ENCODE measurements at regions not wholly inside any gene's neighbourhood (a gene's known extent, or its start where the extent isn't known, plus 50 kb on each side); places are given as distances from the start of the nearest gene placed in this dataset.
"Not testable (repeated sequence)": the region's sequence is repeated elsewhere in the genome, so short reads cannot be mapped to it uniquely, and the experiment has no call there.

DNA sequence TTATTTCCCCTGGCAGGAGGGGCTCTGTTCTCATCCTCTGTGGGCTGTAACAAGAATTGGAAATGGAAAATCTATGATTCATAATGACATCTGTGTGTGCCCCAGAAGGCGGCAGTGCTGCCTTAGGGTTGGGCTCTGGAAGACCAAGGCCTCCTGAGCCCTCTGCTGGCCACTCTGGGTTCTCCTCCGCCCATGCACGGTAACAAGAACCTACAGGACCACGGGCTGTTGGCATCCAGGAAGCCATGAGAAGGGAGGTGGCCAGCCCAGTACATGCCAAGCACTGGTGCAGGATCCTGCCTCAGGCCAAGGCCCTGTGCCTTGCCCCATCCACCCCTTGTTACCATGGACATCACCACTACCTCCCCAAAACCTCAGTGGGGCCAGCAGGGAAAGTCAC, 454.2 kb downstream of the TP53TG3F start:
- not testable (repeated sequence) for DNase-seq (ENCODE audit: low spot score)

DNA sequence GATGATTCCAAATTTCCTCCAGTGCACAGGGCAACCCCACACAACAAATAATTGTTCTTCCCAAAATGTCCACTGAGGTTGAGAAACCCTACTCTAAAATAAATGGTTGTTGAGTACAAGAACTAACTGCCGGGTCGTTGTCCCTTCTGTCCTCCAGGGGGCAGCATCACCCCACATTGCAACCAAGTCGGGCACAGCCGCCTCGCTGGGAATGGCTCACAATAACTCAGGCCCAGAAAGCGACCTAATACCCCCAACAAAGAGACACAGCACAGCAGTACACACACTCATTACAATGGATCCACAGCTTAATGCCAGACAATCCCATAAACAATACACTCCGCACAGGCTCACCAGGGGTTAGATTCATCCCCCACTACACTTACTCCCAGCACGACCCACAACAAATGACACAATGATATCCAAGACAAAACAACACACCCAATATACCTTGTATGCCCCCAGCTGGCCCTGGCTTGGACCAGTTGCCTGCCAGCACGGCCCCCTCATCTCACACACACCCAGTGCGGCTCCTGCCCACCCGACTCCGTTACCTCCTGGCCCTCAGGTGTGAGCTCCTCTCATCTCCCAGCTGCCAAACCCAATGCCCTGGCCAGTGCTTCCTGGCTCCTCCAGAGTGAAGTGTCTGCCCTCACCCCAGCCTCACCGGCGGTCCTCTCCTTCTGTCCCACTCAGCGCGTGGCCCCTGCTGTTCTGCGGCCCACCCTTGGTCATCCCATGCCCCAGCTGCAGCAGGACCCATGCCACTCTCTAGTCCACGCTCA, 461.5 kb downstream of the TP53TG3F start:
- not testable (repeated sequence) for DNase-seq (ENCODE audit: low spot score)

DNA sequence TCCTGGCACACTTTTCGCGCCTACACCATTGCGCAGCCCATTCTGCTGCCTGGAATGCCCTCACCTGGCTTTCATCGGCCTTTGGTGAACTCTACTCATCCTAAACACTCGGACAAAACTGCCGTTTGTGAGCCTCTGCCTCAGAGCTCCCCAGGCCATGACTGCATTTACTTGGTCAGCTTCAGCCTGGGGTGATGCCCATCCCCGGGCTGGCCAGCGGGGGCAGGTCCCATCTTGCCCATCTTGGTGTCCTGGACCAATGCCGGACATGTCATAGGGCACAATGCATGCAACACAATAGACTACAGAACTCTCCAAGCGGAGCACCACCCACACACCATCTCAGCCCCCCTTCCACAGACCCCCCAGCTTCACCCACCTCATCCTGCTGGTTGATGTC, 463.5 kb downstream of the TP53TG3F start:
- DNase-seq (ENCODE audit: low spot score), result not testable (repeated sequence)

DNA sequence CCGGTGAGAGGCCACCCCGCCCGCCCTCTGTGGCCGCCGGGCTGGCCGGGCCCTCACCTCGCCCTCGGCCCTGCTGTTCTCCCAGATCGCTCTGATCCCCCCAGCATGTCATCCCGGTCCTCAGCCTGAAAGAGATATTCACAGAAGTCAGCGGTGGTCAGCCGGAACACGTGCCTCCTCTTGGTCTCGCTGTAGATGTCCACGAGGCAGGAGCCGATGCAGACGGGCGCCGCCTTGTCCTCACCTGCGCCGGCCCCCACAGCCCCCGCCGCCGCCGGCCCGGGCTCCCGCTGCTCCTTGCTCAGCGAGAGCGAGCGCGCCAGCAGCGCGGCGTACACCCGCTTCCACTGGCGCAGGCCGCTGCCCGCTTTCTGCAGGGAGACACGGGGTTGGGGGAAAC, 468.6 kb downstream of the TP53TG3F start:
- not testable (repeated sequence) for DNase-seq (ENCODE audit: low spot score)

DNA sequence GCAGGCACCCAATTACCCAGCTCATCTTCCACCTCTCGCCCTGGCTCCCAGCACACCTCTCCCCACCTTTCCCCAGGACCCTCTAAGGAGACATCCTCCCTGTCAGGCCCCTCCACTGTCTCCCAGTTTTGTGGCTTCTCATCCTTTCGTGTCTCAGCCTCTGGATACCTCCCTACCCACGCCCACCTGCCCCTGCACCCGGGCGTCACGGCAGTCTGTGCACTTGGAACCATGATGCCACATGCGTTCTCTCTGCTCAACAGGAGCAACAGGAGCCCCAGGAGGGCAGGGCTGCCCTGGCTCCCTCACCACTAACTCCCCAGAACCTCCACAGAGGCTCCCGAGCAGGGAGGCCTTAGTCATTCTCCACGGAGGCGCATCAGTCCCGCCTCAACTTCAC, 472.8 kb downstream of the TP53TG3F start:
- not testable (repeated sequence) for DNase-seq (ENCODE audit: low spot score)

DNA sequence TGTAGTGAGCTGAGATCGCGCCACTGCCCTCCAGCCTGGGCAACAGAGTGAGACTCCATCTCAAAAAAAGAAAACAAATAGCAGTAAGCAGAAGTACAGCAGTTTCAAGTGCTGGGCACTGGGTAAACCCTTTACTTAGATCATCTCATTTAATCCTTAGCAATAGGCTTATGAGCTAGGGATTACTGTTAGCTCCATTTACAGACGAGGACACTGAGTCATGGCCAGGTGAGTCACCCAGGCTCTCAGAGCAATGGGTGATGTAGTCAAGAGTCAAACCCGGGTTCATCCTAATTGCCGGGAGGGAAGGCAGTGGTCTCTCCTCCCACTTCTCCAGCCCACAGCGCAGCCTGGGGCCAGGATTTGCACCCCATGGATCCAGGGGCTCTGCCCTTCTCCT, 473.6 kb downstream of the TP53TG3F start:
- not testable (repeated sequence) for DNase-seq (ENCODE audit: low spot score)

DNA sequence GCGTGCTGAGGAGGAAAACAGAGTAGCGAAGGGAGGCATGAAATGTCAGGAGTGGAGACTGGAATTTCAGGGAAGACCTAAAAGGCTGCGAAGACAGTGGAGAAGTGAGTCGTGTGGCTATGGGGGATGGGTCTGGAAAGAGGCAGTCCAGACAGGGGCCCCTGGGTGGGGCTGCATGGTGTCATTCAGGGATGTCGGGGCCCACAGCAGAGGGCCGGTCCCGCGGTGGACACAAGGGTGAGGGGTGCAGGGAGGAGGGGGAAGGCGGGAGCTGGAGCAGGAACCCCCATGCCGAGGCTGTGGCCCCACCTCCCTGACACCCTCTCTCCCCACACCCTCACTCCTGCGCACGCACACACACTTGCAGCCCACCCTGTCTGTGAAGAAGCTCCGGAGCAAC, 476.4 kb downstream of the TP53TG3F start:
- DNase-seq (ENCODE audit: low spot score), result not testable (repeated sequence)

DNA sequence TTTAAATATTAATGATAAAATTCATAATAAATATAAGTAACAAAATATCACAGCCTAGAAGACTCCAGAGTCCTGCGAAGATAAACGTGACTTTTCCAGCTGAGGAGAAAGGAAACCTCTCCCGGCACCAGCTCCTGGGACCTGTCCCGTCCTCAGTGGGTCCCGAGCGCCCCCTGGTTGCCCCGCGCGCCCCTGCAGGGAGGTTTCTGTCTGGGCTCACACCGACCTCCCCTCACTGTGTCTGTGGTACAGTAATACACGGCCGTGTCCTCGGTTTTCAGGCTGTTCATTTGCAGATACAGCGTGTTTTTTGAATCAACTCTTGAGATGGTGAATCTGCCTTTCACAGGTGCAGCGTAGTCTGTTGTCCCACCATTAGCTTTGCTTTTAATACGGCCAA, 478.7 kb downstream of the TP53TG3F start:
- not testable (repeated sequence) for DNase-seq (ENCODE audit: low spot score)

DNA sequence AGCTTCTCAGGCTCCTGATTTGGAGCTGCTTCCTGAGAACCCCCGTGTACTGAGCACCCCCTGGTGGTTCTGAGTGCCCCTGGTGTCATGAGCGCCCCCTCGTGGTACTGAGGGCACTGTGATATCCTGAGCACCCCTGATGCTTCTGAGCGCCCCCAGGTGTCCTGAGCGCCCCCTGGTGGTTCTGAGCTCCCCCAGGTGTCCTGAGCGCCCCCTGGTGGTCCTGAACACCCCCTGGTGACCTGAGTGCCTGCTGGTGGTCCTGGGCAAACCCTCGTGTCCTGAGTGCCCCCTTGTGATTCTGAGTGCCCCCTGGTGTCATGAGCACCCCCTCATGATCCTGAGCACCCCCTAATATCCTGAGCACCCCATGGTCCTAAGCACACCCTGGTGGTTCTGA, 502.1 kb downstream of the TP53TG3F start:
- DNase-seq (ENCODE audit: low spot score), result not testable (repeated sequence)

GRCh38 chr16:33965534-33965933, 506.1 kb downstream of the TP53TG3F start:
- not testable (repeated sequence) for DNase-seq (ENCODE audit: low spot score)

- DNase-seq (ENCODE audit: low spot score), result not testable (repeated sequence)
Measured at GRCh38 chr16:33966855-33967254, 507.4 kb downstream of the TP53TG3F start.

DNA sequence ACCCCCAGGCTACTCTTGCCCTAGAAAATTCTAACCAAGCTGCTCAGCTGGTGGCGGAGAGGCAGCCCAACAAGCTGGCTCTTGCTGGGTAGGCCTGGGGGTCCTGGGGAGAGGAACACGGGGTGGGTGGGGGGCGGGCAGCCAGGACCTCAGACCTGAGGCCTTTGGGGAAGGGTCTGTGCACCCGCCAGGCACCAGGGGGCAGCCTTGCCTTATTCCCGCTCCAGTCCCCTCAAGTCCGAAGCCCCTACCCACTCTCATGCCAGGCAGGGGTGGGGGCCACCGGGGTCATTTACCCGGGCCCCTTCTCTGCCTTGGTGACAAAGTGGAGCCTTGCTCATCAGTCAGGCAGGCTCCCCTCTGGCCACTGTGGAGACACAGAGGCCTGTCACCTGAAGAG, 515.1 kb downstream of the TP53TG3F start:
- not testable (repeated sequence) for DNase-seq (ENCODE audit: low spot score)

DNA sequence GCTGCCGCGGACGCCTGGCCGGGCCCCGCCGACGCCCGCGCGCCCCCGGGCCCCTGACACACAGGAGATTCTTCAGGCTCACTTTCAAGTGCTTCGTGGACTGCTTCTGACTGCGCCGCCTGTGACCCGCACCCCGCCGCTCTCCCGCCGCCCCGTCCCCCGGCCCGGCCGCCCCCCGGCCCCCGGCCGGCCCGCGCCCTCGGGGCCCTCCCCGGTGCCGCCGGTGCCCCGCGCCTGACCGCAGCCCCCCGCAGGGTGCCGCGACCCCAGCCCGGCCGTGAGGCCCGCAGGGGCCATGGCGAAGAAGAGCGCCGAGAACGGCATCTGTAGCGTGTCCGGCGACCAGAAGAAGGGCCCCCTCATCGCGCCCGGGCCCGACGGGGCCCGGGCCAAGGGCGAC, 516.3 kb downstream of the TP53TG3F start:
- not testable (repeated sequence) for DNase-seq (ENCODE audit: low spot score)

DNA sequence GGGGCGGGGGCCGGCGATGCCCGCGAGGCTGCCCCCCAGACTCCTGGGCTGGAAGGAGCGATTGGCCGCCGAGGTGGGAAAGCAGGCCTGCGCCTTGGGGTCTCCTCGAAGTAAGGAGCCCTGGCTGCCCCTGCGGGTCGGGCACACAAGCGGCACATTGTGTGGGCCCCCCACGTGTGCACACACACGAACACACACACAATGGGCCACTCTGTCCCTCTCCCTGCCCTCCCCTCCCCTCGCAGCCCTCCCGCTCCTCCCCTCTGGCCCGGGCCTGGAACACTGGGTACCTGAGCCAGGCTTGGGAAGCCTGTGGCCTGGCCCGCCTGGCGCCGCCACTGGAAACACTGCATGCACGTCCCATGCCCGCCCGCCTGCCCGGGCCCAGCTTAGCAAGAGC, 517.1 kb downstream of the TP53TG3F start:
- not testable (repeated sequence) for DNase-seq (ENCODE audit: low spot score)

DNA sequence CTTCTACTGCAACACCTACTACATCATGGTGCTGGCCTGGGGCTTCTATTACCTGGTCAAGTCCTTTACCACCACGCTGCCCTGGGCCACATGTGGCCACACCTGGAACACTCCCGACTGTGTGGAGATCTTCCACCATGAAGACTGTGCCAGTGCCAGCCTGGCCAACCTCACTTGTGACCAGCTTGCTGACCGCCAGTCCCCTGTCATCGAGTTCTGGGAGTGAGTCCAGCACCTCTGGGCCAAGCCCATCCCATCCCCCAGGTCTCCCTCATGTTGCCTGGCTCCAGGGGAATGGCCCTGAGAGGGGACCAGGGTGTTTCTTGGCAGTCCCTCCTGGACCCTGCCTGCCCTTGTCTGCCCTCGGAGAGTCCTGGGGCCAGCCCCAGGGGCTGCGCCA, 519.4 kb downstream of the TP53TG3F start:
- not testable (repeated sequence) for DNase-seq (ENCODE audit: low spot score)

GRCh38 chr16:33979613-33980012, 520.2 kb downstream of the TP53TG3F start:
- DNase-seq (ENCODE audit: low spot score), result not testable (repeated sequence)

- DNase-seq (ENCODE audit: low spot score), result not testable (repeated sequence)
Measured at GRCh38 chr16:33980736-33981135, 521.3 kb downstream of the TP53TG3F start.

- not testable (repeated sequence) for DNase-seq (ENCODE audit: low spot score)
Measured at GRCh38 chr16:33984428-33984827, 525.0 kb downstream of the TP53TG3F start.

DNA sequence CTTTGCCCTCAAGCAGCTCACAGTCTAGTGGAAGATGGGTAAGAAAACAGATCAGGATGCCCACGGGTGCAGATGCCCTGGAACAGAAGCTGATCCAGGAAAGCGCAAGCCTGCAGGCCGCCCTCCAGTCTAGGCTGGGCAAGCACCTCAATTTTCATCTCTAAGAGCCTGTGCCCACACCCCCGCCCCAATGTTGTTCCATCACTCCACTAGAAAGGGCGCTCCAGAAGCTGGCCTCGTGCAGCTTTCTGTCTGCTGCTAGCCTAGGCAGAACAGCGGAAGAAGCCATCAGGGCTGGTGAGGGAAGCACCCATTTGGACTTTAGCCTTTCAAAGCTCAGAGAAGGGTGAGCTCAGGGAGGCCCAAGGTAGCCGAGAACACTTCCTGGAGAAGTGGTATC, 527.1 kb downstream of the TP53TG3F start:
- not testable (repeated sequence) for DNase-seq (ENCODE audit: low spot score)

DNA sequence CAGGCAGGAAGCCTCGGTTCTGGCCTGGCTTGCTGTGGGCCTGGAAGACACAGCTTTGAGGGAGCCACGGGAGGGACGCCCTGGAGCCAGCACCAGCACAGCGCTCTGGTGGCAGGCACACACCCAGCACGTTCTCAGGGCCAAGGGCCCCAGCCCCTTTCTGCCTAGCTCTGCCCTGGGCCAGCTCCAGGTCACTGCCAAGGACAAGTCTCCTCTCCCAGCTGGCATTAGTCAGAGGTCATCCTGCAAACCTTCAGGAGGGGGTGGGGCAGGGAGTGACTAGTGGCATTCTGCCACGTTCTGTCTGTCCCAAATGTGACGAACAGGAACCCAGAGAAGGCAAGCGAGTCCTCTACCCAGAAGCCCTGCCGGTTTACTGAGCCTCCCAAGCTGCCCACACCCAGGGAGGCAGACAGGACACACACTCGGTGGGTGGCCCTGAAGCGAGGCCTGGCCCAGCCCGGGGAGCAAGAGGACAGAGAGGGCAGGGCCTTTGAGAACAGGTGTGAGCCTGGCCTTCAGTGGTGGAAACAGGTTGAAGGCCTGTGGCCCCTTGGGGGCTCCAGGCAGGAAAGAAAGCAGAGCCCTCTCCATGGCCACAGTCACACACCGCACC, 528.0 kb downstream of the TP53TG3F start:
- DNase-seq (ENCODE audit: low spot score), result not testable (repeated sequence)

DNA sequence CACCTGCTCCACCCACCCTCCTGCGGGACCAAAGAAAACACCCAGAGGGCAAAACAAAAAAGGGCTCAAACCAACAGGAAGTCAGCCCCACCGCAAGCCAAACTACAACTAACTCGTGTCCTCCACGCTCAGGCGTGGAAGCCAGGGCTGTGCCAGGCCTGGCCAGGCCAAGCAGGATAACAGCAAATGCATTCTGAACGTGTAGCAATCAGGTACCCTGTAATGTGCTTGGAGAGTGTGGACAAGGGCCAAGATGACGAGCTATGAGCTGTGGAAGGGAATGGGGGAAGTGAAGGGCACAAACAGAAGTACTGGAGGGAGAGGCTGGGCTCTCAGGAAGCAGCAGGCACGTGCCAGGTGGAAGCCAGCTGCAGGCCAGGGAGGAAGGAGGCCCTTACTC, 528.6 kb downstream of the TP53TG3F start:
- not testable (repeated sequence) for DNase-seq (ENCODE audit: low spot score)

GRCh38 chr16:33990488-33990887, 531.1 kb downstream of the TP53TG3F start:
- not testable (repeated sequence) for DNase-seq (ENCODE audit: low spot score)

DNA sequence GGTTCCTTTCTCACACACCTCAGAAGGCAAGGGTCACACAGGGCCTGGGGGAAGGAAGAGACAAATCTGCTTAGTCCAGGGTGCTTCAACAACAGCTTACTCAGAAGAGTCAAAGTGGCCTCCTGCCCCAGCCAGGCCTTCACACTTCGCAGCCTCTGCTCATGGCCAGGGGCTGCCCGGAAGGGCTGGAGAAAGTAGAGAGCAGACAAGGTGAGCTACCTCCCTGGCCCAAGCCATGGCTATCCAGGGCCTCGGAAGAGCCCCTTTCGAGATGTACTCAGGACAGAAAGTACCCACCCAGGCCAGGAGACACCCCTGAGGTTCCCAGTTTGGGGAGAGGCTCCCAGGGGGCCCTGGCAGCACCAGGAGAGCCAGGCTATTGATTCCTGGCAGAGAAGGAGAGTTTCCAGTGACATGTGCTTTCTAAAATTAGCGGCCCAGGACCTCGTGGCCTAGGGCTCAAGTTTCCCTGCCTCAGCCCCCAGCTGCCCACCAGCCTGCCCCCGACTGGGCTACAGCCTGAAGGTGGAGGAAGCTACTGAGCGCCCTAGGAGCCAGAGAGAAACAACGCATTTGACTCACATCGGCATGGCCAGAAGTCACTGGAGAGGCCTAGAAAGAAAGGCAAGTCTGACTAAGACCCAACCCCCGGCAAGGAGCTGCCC, 533.2 kb downstream of the TP53TG3F start:
- DNase-seq (ENCODE audit: low spot score), result not testable (repeated sequence)
